ENCODE measurements at regions not wholly inside any gene's neighbourhood (a gene's known extent, or its start where the extent isn't known, plus 50 kb on each side); places are given as distances from the start of the nearest gene placed in this dataset.
"Not testable (repeated sequence)": the region's sequence is repeated elsewhere in the genome, so short reads cannot be mapped to it uniquely, and the experiment has no call there.

DNA sequence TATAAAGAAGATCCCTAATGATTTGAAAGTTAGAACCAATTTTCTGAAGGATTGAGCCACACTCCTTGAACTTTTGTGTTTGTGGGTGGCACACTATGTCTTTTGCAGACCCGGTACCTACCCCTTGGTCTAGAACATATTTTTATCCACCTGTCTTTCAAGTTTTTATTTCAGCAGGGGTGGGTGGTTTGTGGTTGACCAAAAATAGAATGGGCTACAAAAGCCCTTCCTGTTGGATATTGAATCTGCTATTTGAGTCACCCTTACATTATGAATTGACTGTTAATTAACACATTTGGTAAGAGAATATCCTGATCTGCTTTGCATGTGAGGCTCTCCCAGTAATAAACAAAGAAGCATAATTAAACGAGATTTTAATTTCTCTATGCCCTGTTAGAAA, 401.2 kb downstream of the POTEH start:
- H3K4me3 ChIP-seq (ENCODE audit: low read depth, low read length); H3K9me3 ChIP-seq (ENCODE audit: control insufficient read depth, insufficient read depth, low read depth, low read length); POLR2A ChIA-PET; H3K36me3 ChIP-seq (ENCODE audit: control insufficient read depth in 2 of 2, insufficient read depth in 1 of 2, low read length in 2 of 2); H3K4me1 ChIP-seq (ENCODE audit: control insufficient read depth, insufficient read depth, low read length); CTCF ChIA-PET; H3K27ac ChIP-seq (ENCODE audit: extremely low read depth, low read depth, low read length): not testable (repeated sequence)

DNA sequence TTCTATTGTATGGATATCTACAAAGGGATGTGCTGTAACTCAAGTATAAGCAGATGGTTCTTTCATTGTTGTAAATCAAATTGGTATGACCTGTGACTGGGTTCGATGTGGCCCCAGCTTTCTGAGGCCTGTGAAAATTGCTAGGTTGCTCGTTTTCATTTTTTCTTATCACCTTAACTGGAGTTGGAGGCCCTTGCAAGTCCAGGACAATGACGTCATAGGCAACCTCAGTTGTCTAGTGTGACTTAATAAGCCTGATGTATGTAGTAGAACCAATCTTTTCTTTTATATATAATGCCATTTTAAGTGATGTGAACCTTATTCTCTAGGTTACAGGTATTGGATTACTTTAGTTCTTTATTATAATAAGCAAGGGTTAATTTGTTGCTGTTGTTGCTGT, 415.3 kb downstream of the POTEH start:
- POLR2A ChIA-PET; H3K9me3 ChIP-seq (ENCODE audit: control insufficient read depth, insufficient read depth, low read depth, low read length); H3K4me1 ChIP-seq (ENCODE audit: control insufficient read depth, insufficient read depth, low read length); CTCF ChIA-PET; H3K36me3 ChIP-seq (ENCODE audit: control insufficient read depth in 2 of 2, insufficient read depth in 1 of 2, low read length in 2 of 2); H3K4me3 ChIP-seq (ENCODE audit: low read depth, low read length); H3K27ac ChIP-seq (ENCODE audit: extremely low read depth, low read depth, low read length): not testable (repeated sequence)

- H3K27ac ChIP-seq (ENCODE audit: extremely low read depth, low read depth, low read length); CTCF ChIA-PET; POLR2A ChIA-PET; H3K4me1 ChIP-seq (ENCODE audit: control insufficient read depth, insufficient read depth, low read length); H3K9me3 ChIP-seq (ENCODE audit: control insufficient read depth, insufficient read depth, low read depth, low read length); H3K36me3 ChIP-seq (ENCODE audit: control insufficient read depth in 2 of 2, insufficient read depth in 1 of 2, low read length in 2 of 2); H3K4me3 ChIP-seq (ENCODE audit: low read depth, low read length): not testable (repeated sequence)
Observed at GRCh38 chr22:16131456-16131855, 441.6 kb downstream of the POTEH start.

GRCh38 chr22:16131918-16132317, 442.1 kb downstream of the POTEH start:
- no peaks in the 10 kb centered on the region for H3K4me1 ChIP-seq (ENCODE audit: control insufficient read depth, insufficient read depth, low read length)
- TF ChIP-seq, protein P1, sequence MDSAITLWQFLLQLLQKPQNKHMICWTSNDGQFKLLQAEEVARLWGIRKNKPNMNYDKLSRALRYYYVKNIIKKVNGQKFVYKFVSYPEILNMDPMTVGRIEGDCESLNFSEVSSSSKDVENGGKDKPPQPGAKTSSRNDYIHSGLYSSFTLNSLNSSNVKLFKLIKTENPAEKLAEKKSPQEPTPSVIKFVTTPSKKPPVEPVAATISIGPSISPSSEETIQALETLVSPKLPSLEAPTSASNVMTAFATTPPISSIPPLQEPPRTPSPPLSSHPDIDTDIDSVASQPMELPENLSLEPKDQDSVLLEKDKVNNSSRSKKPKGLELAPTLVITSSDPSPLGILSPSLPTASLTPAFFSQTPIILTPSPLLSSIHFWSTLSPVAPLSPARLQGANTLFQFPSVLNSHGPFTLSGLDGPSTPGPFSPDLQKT (IDR thresholded peaks at IDR 0.05; ENCODE audit: borderline replicate concordance, low read depth, low read length) = no peak
- TF ChIP-seq GFI1B (tag by site-specific recombination; IDR thresholded peaks at IDR 0.05) (no peak), ZNF362 (tag by site-specific recombination; IDR thresholded peaks at IDR 0.05) (no peak), ZNF366 (tag by site-specific recombination; conservative IDR thresholded peaks at IDR 0.05) (no peak), ZNF146 (tag by site-specific recombination; IDR thresholded peaks at IDR 0.05) (no peak), PRDM6 (tag by site-specific recombination; IDR thresholded peaks at IDR 0.05) (no peak), ZFP69B (tag by site-specific recombination; IDR thresholded peaks at IDR 0.05) (no peak), ZNF521 (tag by site-specific recombination; IDR thresholded peaks at IDR 0.05) (no peak)
- ChIA-PET POLR2A (no interaction called here), CTCF (no interaction called here)
- H3K4me3 ChIP-seq (ENCODE audit: low read depth, low read length) = no peak overlapping the region
- no peak overlapping the region for H3K27ac ChIP-seq (ENCODE audit: extremely low read depth, low read depth, low read length)
- H3K36me3 ChIP-seq (ENCODE audit: control insufficient read depth in 2 of 2, insufficient read depth in 1 of 2, low read length in 2 of 2) = no peaks in the 10 kb centered on the region
- H3K9me3 ChIP-seq (ENCODE audit: control insufficient read depth, insufficient read depth, low read depth, low read length) = no peaks in the 10 kb centered on the region

DNA sequence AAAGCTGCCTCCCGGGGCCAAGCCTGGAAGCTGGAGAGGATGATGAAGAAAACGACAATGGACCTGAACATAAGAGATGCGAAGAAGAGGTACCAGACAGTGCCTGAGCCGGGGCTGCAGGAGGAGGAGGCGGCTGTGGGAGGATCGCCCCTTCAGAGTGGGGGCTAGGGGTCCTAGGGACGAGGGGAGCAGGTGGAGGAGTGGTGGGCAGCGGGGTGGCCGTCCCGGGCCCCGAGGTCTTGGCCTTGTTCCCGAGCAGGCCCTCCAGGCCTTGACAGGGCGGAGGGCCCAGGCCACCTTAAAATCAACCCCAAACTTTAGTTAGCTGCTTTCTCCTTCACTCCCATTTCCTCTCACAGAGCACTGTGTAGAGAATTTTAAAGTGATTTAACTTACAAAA, 442.8 kb downstream of the POTEH start:
- POLR2A ChIA-PET; H3K4me3 ChIP-seq (ENCODE audit: low read depth, low read length); H3K36me3 ChIP-seq (ENCODE audit: control insufficient read depth in 2 of 2, insufficient read depth in 1 of 2, low read length in 2 of 2); CTCF ChIA-PET; H3K4me1 ChIP-seq (ENCODE audit: control insufficient read depth, insufficient read depth, low read length); H3K27ac ChIP-seq (ENCODE audit: extremely low read depth, low read depth, low read length); H3K9me3 ChIP-seq (ENCODE audit: control insufficient read depth, insufficient read depth, low read depth, low read length): not testable (repeated sequence)

DNA sequence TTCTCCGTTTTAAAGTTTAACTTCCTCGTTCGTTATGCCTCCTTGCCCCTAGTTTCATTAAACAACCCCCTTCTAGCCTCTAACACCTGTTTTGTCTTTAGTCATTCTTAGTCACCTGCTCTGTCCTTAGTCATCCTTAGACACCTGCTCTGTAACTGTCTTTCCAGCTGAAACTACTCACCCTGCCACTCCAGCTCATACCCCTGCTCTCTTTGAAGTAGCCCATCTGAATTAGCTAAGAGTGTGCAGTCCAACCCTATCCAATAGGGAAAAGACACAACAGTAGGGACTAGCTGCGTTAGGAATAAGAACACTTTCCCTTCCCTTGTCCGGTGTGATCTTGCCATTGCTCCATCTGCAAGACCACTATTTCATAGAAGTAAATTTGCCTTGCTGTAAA, 446.5 kb downstream of the CCT8L2 start:
- POLR2A ChIA-PET; H3K4me1 ChIP-seq (ENCODE audit: control insufficient read depth, insufficient read depth, low read length); H3K36me3 ChIP-seq (ENCODE audit: control insufficient read depth in 2 of 2, insufficient read depth in 1 of 2, low read length in 2 of 2); H3K9me3 ChIP-seq (ENCODE audit: control insufficient read depth, insufficient read depth, low read depth, low read length); H3K27ac ChIP-seq (ENCODE audit: extremely low read depth, low read depth, low read length); H3K4me3 ChIP-seq (ENCODE audit: low read depth, low read length); CTCF ChIA-PET: not testable (repeated sequence)
